MM.1S (cell line): ENCODE measurements at regions not wholly inside any gene's neighbourhood (a gene's known extent, or its start where the extent isn't known, plus 50 kb on each side); places are given as distances from the start of the nearest gene placed in this dataset.
"Not testable (repeated sequence)": the region's sequence is repeated elsewhere in the genome, so short reads cannot be mapped to it uniquely, and the experiment has no call there.

Experiments used
- DNase-seq: peaks from one replicate; pipeline ENCODE4 v3.0.0-alpha.2; 2015
- H2AFZ ChIP-seq: fragments of 300-600 bp; sonication (generic); 2 replicates; pipeline ENCODE4 v1.6.0; 2016; ENCODE audit warnings: antibody characterized with exemption, low read length
- H3F3A ChIP-seq: fragments of 300-600 bp; sonication (generic); 2 replicates; pipeline ENCODE4 v1.6.1; 2016; ENCODE audit warnings: mild to moderate bottlenecking, antibody characterized with exemption, low read length, moderate library complexity, mixed read lengths; ENCODE audit not compliant: insufficient read depth
- H3K27ac ChIP-seq: fragments of 300-600 bp; sonication (generic); 2 replicates; pipeline ENCODE4 v1.5.1; 2016; ENCODE audit warnings: mild to moderate bottlenecking, low read length
- H3K27me3 ChIP-seq: fragments of 300-600 bp; sonication (generic); replicated peaks from 2 replicates; pipeline ENCODE4 v1.6.0; 2016; ENCODE audit warnings: low read length; ENCODE audit not compliant: insufficient read depth
- H3K36me3 ChIP-seq: fragments of 300-600 bp; sonication (generic); replicated peaks from 2 replicates; pipeline ENCODE4 v1.6.1; 2016; ENCODE audit warnings: mild to moderate bottlenecking, low read length, mixed read lengths; ENCODE audit not compliant: insufficient read depth
- H3K4me1 ChIP-seq: fragments of 300-600 bp; sonication (generic); 2 replicates; pipeline ENCODE4 v1.6.1; 2016; ENCODE audit warnings: low read length, mixed read lengths
- H3K4me2 ChIP-seq: fragments of 300-600 bp; sonication (generic); 2 replicates; pipeline ENCODE4 v1.6.0; 2016; ENCODE audit warnings: low read depth, low read length
- H3K4me3 ChIP-seq: fragments of 300-600 bp; sonication (generic); 2 replicates; pipeline ENCODE4 v1.5.1; 2016; ENCODE audit warnings: low read length, mixed read lengths
- H3K79me2 ChIP-seq: fragments of 300-600 bp; sonication (generic); 2 replicates; pipeline ENCODE4 v1.6.1; 2016; ENCODE audit warnings: mixed run types, low read length, mixed read lengths
- H3K9ac ChIP-seq: fragments of 300-600 bp; sonication (generic); 2 replicates; pipeline ENCODE4 v1.6.1; 2016; ENCODE audit warnings: low read length, mixed read lengths
- H3K9me2 ChIP-seq: fragments of 300-600 bp; sonication (generic); replicated peaks from 2 replicates; pipeline ENCODE4 v1.6.1; 2016; ENCODE audit warnings: mild to moderate bottlenecking, low read length, mixed read lengths; ENCODE audit not compliant: insufficient read depth
- H3K9me3 ChIP-seq: fragments of 300-600 bp; sonication (generic); replicated peaks from 2 replicates; pipeline ENCODE4 v1.6.1; 2016; ENCODE audit warnings: mild to moderate bottlenecking, low read length, mixed read lengths; ENCODE audit not compliant: insufficient read depth
- H4K20me1 ChIP-seq: fragments of 300-600 bp; sonication (generic); 2 replicates; pipeline ENCODE4 v1.6.1; 2016; ENCODE audit warnings: mild to moderate bottlenecking, low read length, moderate library complexity, mixed read lengths; ENCODE audit not compliant: insufficient read depth
- EZH2 ChIP-seq: fragments of 300-600 bp; sonication (generic); optimal IDR thresholded peaks from 2 replicates; pipeline ENCODE3; 2017; ENCODE audit warnings: low read depth, mild to moderate bottlenecking, antibody characterized with exemption, low read length, mixed read lengths
- EZH2phosphoT487 ChIP-seq: fragments of 300-600 bp; sonication (generic); IDR thresholded peaks from 2 replicates; pipeline ENCODE4 v1.6.1; 2018; ENCODE audit warnings: antibody characterized with exemption, low read length
- TF ChIP-seq, protein P1 (sequence below): fragments of 300-600 bp; sonication (generic); IDR thresholded peaks from 2 replicates; pipeline ENCODE4 v1.5.1; 2016; ENCODE audit warnings: antibody characterized with exemption, low read length, mixed read lengths

DNA sequence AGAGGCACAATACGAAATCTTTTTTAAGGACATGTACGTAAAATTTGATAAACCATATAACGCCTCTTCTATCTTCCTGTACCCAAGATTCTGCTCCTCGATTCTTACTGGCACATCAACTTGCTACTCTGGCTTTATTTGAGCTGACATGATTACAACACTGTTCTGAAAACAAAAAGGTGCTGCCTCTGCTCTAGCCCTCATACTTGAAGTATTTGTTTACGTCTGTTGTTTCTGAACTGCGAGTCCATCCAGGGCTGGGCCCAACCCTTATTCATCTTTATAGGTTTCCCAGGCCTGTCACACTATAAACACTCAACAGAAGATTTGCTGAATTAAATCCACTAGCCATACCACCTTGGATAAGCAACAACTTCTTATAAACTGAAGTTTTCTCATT lies 96.2 kb upstream of the SVIL start:
- Histone ChIP-seq H3K4me1 (no peaks in the 10 kb centered on the region), H3K9ac (no peak overlapping the region), H3K9me2 (no peaks in the 10 kb centered on the region), H2AFZ (no peak overlapping the region), H3K9me3 (no peaks in the 10 kb centered on the region), H3K27me3 (no peaks in the 10 kb centered on the region), H3K4me2 (no peak overlapping the region), H3F3A (no peaks in the 10 kb centered on the region), H3K4me3 (no peak overlapping the region), H3K36me3 (no peaks in the 10 kb centered on the region), H3K79me2 (no peaks in the 10 kb centered on the region), H4K20me1 (no peaks in the 10 kb centered on the region), H3K27ac (no peak overlapping the region)
- no peak for DNase-seq
- no peak for TF ChIP-seq EZH2
- no peak for TF ChIP-seq EZH2phosphoT487
- TF ChIP-seq, protein P1, sequence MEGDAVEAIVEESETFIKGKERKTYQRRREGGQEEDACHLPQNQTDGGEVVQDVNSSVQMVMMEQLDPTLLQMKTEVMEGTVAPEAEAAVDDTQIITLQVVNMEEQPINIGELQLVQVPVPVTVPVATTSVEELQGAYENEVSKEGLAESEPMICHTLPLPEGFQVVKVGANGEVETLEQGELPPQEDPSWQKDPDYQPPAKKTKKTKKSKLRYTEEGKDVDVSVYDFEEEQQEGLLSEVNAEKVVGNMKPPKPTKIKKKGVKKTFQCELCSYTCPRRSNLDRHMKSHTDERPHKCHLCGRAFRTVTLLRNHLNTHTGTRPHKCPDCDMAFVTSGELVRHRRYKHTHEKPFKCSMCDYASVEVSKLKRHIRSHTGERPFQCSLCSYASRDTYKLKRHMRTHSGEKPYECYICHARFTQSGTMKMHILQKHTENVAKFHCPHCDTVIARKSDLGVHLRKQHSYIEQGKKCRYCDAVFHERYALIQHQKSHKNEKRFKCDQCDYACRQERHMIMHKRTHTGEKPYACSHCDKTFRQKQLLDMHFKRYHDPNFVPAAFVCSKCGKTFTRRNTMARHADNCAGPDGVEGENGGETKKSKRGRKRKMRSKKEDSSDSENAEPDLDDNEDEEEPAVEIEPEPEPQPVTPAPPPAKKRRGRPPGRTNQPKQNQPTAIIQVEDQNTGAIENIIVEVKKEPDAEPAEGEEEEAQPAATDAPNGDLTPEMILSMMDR: no peak

DNA sequence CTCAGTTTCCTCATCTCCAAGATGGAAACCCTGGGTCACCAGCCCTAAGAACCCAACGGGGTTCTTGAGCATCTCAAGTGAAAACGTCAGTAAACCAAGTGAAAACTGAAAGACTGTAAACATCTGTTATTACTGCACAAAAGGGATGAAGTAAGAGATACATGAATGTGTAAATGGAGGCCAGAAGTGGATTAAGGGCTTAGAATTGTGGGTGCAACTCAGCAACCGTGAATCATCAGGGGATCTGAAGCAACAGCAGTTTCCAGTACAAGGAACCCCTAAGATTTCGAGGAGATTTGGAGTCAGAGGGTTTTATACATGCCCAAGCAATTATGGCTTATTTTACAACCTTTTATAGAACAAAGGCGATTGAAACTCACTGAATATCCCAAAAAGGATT lies 95.7 kb upstream of the SVIL start:
- Histone ChIP-seq H3K4me1 (no peaks in the 10 kb centered on the region), H3K36me3 (no peaks in the 10 kb centered on the region), H3K4me3 (no peak overlapping the region), H2AFZ (no peak overlapping the region), H3K9me3 (no peaks in the 10 kb centered on the region), H3K27ac (no peak overlapping the region), H3K4me2 (no peak overlapping the region), H3K79me2 (no peaks in the 10 kb centered on the region), H3F3A (no peaks in the 10 kb centered on the region), H4K20me1 (no peaks in the 10 kb centered on the region), H3K9ac (no peak overlapping the region), H3K9me2 (no peaks in the 10 kb centered on the region), H3K27me3 (no peaks in the 10 kb centered on the region)
- no peak for DNase-seq
- no peak for TF ChIP-seq EZH2
- TF ChIP-seq, protein P1: no peak
- TF ChIP-seq EZH2phosphoT487: no peak

DNA sequence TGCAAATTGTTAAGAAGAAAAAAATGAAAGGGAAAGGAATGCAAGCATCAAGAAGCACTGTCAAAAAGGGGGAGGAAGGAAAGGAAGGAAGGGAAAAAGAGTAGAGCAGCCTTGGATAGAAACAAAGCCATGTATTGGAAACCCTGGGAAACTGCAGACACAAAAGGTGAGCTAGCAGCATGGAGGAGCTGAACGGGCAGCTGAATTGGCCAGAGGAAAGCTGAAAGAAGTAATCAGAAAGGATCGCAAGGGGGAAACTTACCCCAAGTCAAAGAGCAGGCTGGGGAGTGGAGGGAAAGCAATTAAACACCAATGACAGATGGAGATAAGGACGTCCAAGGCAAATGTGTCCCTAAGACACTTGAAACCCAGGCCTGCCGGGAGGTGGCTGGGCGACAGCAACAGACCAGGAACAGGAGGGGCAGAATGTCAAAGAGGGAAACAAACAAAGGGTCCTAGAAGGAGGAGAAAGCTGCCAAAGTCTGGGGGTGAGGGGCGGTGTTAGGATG lies 93.8 kb upstream of the SVIL start:
- no peak overlapping the region for H3K27ac ChIP-seq
- no peak overlapping the region for H3K4me2 ChIP-seq
- no peaks in the 10 kb centered on the region for H3F3A ChIP-seq
- no peaks in the 10 kb centered on the region for H3K9me3 ChIP-seq
- DNase-seq: no peak
- no peak for TF ChIP-seq EZH2
- TF ChIP-seq, protein P1: no peak
- TF ChIP-seq EZH2phosphoT487: no peak
- H3K9ac ChIP-seq: no peak overlapping the region
- H4K20me1 ChIP-seq: no peaks in the 10 kb centered on the region
- no peaks in the 10 kb centered on the region for H3K36me3 ChIP-seq
- H3K4me1 ChIP-seq: no peaks in the 10 kb centered on the region
- H2AFZ ChIP-seq: no peak overlapping the region
- no peaks in the 10 kb centered on the region for H3K79me2 ChIP-seq
- no peak overlapping the region for H3K4me3 ChIP-seq
- no peaks in the 10 kb centered on the region for H3K9me2 ChIP-seq
- H3K27me3 ChIP-seq: no peaks in the 10 kb centered on the region

DNA sequence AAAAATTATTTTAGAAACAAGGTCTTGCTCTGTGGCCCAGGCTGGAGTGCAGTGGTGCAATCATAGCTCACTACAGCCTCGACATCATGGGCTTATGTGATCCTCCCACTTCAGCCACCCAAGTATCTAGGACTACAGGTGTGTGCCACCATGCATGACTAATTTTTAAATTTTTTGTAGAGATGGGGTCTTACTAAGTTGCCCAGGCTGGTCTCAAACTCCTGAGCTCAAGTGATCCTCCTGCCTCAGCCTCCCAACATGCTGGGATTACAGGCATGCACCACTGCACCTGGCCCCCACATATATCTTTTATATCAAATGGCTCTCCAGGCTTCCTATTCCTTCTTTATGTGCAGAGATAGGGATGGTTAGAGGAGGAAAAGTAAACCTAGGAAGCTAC lies 91.2 kb upstream of the SVIL start:
- not testable (repeated sequence) for H3K4me3 ChIP-seq, H3K27me3 ChIP-seq, H3K4me2 ChIP-seq, H3K9me2 ChIP-seq, H2AFZ ChIP-seq, H3K9ac ChIP-seq, H3K36me3 ChIP-seq, H3F3A ChIP-seq, H4K20me1 ChIP-seq, H3K4me1 ChIP-seq, H3K27ac ChIP-seq, DNase-seq, H3K79me2 ChIP-seq, H3K9me3 ChIP-seq
